ENCODE measurements at regions not wholly inside any gene's neighbourhood (a gene's known extent, or its start where the extent isn't known, plus 50 kb on each side); places are given as distances from the start of the nearest gene placed in this dataset.

GRCh38 chr18:41071826-41072225 is 883.2 kb upstream of the PIK3C3 start:
- TF ChIP-seq, protein P1, sequence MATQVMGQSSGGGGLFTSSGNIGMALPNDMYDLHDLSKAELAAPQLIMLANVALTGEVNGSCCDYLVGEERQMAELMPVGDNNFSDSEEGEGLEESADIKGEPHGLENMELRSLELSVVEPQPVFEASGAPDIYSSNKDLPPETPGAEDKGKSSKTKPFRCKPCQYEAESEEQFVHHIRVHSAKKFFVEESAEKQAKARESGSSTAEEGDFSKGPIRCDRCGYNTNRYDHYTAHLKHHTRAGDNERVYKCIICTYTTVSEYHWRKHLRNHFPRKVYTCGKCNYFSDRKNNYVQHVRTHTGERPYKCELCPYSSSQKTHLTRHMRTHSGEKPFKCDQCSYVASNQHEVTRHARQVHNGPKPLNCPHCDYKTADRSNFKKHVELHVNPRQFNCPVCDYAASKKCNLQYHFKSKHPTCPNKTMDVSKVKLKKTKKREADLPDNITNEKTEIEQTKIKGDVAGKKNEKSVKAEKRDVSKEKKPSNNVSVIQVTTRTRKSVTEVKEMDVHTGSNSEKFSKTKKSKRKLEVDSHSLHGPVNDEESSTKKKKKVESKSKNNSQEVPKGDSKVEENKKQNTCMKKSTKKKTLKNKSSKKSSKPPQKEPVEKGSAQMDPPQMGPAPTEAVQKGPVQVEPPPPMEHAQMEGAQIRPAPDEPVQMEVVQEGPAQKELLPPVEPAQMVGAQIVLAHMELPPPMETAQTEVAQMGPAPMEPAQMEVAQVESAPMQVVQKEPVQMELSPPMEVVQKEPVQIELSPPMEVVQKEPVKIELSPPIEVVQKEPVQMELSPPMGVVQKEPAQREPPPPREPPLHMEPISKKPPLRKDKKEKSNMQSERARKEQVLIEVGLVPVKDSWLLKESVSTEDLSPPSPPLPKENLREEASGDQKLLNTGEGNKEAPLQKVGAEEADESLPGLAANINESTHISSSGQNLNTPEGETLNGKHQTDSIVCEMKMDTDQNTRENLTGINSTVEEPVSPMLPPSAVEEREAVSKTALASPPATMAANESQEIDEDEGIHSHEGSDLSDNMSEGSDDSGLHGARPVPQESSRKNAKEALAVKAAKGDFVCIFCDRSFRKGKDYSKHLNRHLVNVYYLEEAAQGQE (IDR thresholded peaks at IDR 0.05; ENCODE audit: insufficient read depth in 1 of 2, low read depth in 2 of 2, low read length in 2 of 2), result no peak

DNA sequence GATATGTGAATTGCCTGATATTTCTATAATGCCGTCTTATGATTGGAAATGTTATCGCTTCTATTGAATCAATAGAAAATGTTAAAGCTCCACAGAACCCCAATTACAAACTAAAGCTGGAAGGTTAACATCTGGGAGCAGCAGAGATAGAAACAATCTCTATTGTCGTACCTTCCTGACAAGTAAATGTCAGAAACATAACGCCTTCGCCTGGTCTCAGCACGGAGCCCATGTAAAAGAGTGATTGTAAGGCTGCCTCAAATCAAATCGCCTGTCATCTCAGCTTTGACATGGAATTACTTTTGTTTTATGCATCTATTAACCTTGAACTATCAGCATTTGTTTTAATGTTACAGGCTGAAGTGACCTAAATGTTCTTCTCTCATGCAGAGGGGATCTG is 885.9 kb upstream of the PIK3C3 start:
- TF ChIP-seq, protein P1 (IDR thresholded peaks at IDR 0.05; ENCODE audit: insufficient read depth in 1 of 2, low read depth in 2 of 2, low read length in 2 of 2), result no peak
- TF ChIP-seq POLR2AphosphoS5 (IDR thresholded peaks at IDR 0.05; ENCODE audit: low read depth, low read length), result no peak
- no peak for TF ChIP-seq FOXP2 (optimal IDR thresholded peaks at IDR 0.05; ENCODE audit: borderline replicate concordance, extremely low read depth, extremely low read length, insufficient read depth)
- no peak for TF ChIP-seq SIN3A (IDR thresholded peaks at IDR 0.05; ENCODE audit: borderline replicate concordance, insufficient read depth, low read length)
- TF ChIP-seq TAF1 (IDR thresholded peaks at IDR 0.05; ENCODE audit: borderline replicate concordance, insufficient read depth, low read length), result no peak

GRCh38 chr18:41064916-41065315 is 890.1 kb upstream of the PIK3C3 start:
- TF ChIP-seq SIN3A (IDR thresholded peaks at IDR 0.05; ENCODE audit: borderline replicate concordance, insufficient read depth, low read length), result no peak
- TF ChIP-seq, protein P1 (IDR thresholded peaks at IDR 0.05; ENCODE audit: insufficient read depth in 1 of 2, low read depth in 2 of 2, low read length in 2 of 2), result no peak
- TF ChIP-seq POLR2AphosphoS5 (IDR thresholded peaks at IDR 0.05; ENCODE audit: low read depth, low read length), result no peak
- no peak for TF ChIP-seq TAF1 (IDR thresholded peaks at IDR 0.05; ENCODE audit: borderline replicate concordance, insufficient read depth, low read length)
- TF ChIP-seq FOXP2 (optimal IDR thresholded peaks at IDR 0.05; ENCODE audit: borderline replicate concordance, extremely low read depth, extremely low read length, insufficient read depth), result no peak

DNA sequence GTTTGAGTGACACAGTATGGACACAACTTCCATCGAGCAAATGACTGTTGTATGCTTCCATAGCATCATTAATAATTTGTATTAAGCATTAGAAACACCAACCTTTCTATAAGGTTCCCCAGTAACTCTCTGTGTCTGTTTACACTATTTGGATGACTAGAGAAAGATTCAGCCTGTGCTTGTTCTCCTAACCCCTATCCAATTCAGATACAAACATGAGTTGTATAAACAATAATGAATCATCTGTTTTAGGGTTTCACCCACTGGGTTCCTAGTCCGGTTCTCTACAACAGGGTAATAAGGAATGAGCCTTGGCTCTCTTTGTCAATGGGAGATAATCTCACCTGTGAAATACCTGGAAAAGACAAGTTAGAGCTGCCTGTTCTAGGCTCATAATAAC is 894.1 kb upstream of the PIK3C3 start:
- TF ChIP-seq SIN3A (IDR thresholded peaks at IDR 0.05; ENCODE audit: borderline replicate concordance, insufficient read depth, low read length) (no peak), FOXP2 (optimal IDR thresholded peaks at IDR 0.05; ENCODE audit: borderline replicate concordance, extremely low read depth, extremely low read length, insufficient read depth) (no peak), POLR2AphosphoS5 (IDR thresholded peaks at IDR 0.05; ENCODE audit: low read depth, low read length) (no peak), TAF1 (IDR thresholded peaks at IDR 0.05; ENCODE audit: borderline replicate concordance, insufficient read depth, low read length) (no peak)
- TF ChIP-seq, protein P1 (IDR thresholded peaks at IDR 0.05; ENCODE audit: insufficient read depth in 1 of 2, low read depth in 2 of 2, low read length in 2 of 2), result no peak

- TF ChIP-seq FOXP2 (optimal IDR thresholded peaks at IDR 0.05; ENCODE audit: borderline replicate concordance, extremely low read depth, extremely low read length, insufficient read depth), result no peak
- TF ChIP-seq TAF1 (IDR thresholded peaks at IDR 0.05; ENCODE audit: borderline replicate concordance, insufficient read depth, low read length), result no peak
- TF ChIP-seq SIN3A (IDR thresholded peaks at IDR 0.05; ENCODE audit: borderline replicate concordance, insufficient read depth, low read length), result no peak
- TF ChIP-seq, protein P1 (IDR thresholded peaks at IDR 0.05; ENCODE audit: insufficient read depth in 1 of 2, low read depth in 2 of 2, low read length in 2 of 2), result no peak
- TF ChIP-seq POLR2AphosphoS5 (IDR thresholded peaks at IDR 0.05; ENCODE audit: low read depth, low read length), result no peak
These were observed 896.0 kb upstream of the PIK3C3 start for GRCh38 chr18:41059126-41059415.

Measured in PFSK-1 (cell line).